GM12878 (cell line): ENCODE measurements at regions not wholly inside any gene's neighbourhood (a gene's known extent, or its start where the extent isn't known, plus 50 kb on each side); places are given as distances from the start of the nearest gene placed in this dataset.

Source experiments
- ATAC-seq: fragments of 200-7000 bp; cut with Tn5 transposase; 3 replicates; pipeline ENCODE4 v1.9.1; 2020; ENCODE audit warnings: mild to moderate bottlenecking, moderate library complexity
- BruUV-seq: library from RNA; stranded (reverse); fragments of 400-500 nt; replicated peaks from 2 replicates; lab custom pipeline; 2021; lab: Mats Ljungman, UMichigan
- CTCF ChIA-PET: fragments of 300-600 bp; sonication (Branson Sonifier 250); formaldehyde crosslinking; extraction: SDS; loops from one replicate; lab custom pipeline; 2021; ENCODE audit warnings: inconsistent platforms; lab: Yijun Ruan, JAX
- POLR2A ChIA-PET: fragments of 350-600 bp; formaldehyde crosslinking; extraction: SDS; loops from one replicate; lab custom pipeline; 2021; ENCODE audit warnings: inconsistent platforms; lab: Charles Lee
- RAD21 ChIA-PET: fragments of 300-600 bp; sonication (Branson Sonifier 250); formaldehyde crosslinking; loops from one replicate; lab custom pipeline; 2023; ENCODE audit warnings: antibody characterized with exemption; ENCODE audit not compliant: unreplicated experiment; lab: Charles Lee
- SMC1A ChIA-PET: fragments of 300-600 bp; sonication (Branson Sonifier 250); formaldehyde crosslinking; loops from one replicate; lab custom pipeline; 2023; ENCODE audit not compliant: unreplicated experiment, uncharacterized antibody; lab: Charles Lee
- DNase-seq: peaks from one replicate; pipeline ENCODE4 v3.0.0-alpha.2; 2011; ENCODE audit warnings: low read depth, low spot score
- FAIRE-seq: peaks from 3 replicates; lab custom pipeline; 2011; peaks lifted over from hg19 to GRCh38; lab: Jason Lieb, UNC
- H2AFZ ChIP-seq: 2 replicates; pipeline ENCODE4 v1.6.0; 2011; ENCODE audit warnings: low read depth, low read length, control low read depth; ENCODE audit not compliant: control insufficient read depth
- H3K27ac ChIP-seq: 2 replicates; pipeline ENCODE4 v1.5.1; 2011; ENCODE audit warnings: control low read depth; ENCODE audit not compliant: control insufficient read depth, insufficient read depth
- H3K27me3 ChIP-seq, 2 experiments: replicated peaks in 1 of 2; 2 replicates each; pipeline versions ENCODE4 v1.6.0 to v1.6.1; 2011; ENCODE audit warnings: low read length in 1 of 2; ENCODE audit not compliant: control insufficient read depth in 2 of 2, insufficient read depth in 2 of 2
- H3K36me3 ChIP-seq, 2 experiments: 2 replicates each; pipeline ENCODE4 v1.5.1; 2011; ENCODE audit warnings: low read length in 1 of 2; ENCODE audit not compliant: control insufficient read depth in 2 of 2, insufficient read depth in 2 of 2
- H3K4me1 ChIP-seq: 2 replicates; pipeline ENCODE4 v1.6.1; 2011; ENCODE audit warnings: mild to moderate bottlenecking, low read length, moderate library complexity, mixed read lengths; ENCODE audit not compliant: control insufficient read depth, insufficient read depth
- H3K4me2 ChIP-seq: 2 replicates; pipeline ENCODE4 v1.6.0; 2011; ENCODE audit warnings: control low read depth; ENCODE audit not compliant: control insufficient read depth, insufficient read depth
- H3K4me3 ChIP-seq: fragments of 200-600 bp; sonication (generic); 2 replicates; pipeline ENCODE4 v1.5.1; 2016
- H3K79me2 ChIP-seq: 2 replicates; pipeline ENCODE4 v1.6.0; 2011; ENCODE audit warnings: low read length; ENCODE audit not compliant: control insufficient read depth, insufficient read depth
- H3K9ac ChIP-seq: 2 replicates; pipeline ENCODE4 v1.8.0; 2011; ENCODE audit warnings: low read length, control low read depth, mixed read lengths; ENCODE audit not compliant: control insufficient read depth, insufficient read depth
- H3K9me3 ChIP-seq: replicated peaks from 3 replicates; pipeline ENCODE4 v1.5.1; 2011; ENCODE audit warnings: mild to moderate bottlenecking, low read length; ENCODE audit not compliant: control insufficient read depth, insufficient read depth
- H4K20me1 ChIP-seq: 2 replicates; pipeline ENCODE4 v1.6.0; 2011; ENCODE audit not compliant: control insufficient read depth, insufficient read depth
- ATF2 ChIP-seq: IDR thresholded peaks from 2 replicates; pipeline ENCODE4 v1.6.1; 2012; ENCODE audit warnings: low read length, inconsistent platforms
- BCL11A ChIP-seq: IDR thresholded peaks from 2 replicates; pipeline ENCODE4 v1.6.1; 2011; ENCODE audit warnings: low read depth, low read length
- CBFB ChIP-seq: IDR thresholded peaks from 2 replicates; pipeline ENCODE4 v1.6.1; 2016; ENCODE audit warnings: antibody characterized with exemption, low read depth
- CEBPB ChIP-seq, 2 experiments: fragments of 150-350 bp in 1 of 2; IDR thresholded peaks; 2 replicates each; pipeline ENCODE4 v1.6.1; 2012 to 2014; ENCODE audit warnings: low read depth in 2 of 2, low read length in 2 of 2, borderline replicate concordance in 1 of 2, inconsistent platforms in 1 of 2
- EZH2 ChIP-seq: IDR thresholded peaks from 2 replicates; pipeline ENCODE4 v1.6.1; 2012; ENCODE audit warnings: low read depth, mild to moderate bottlenecking, control low read depth, inconsistent platforms, low read length, borderline replicate concordance; ENCODE audit not compliant: control insufficient read depth
- IRF4 ChIP-seq: IDR thresholded peaks from 2 replicates; pipeline ENCODE4 v1.6.1; 2011; ENCODE audit warnings: low read depth, low read length
- NFYA ChIP-seq: IDR thresholded peaks from 2 replicates; pipeline ENCODE4 v1.6.1; 2011; ENCODE audit warnings: low read depth, mild to moderate bottlenecking, low read length, improper control_type of control experiment, borderline replicate concordance
- NR2C2 ChIP-seq: IDR thresholded peaks from 2 replicates; pipeline ENCODE4 v1.6.1; 2011; ENCODE audit warnings: borderline replicate concordance, low read depth; ENCODE audit not compliant: control insufficient read depth, insufficient read length
- SIN3A ChIP-seq: IDR thresholded peaks from 2 replicates; pipeline ENCODE4 v1.6.1; 2012; ENCODE audit warnings: low read depth, low read length, improper control_type of control experiment
- ZNF217 ChIP-seq: fragments of 450-650 bp; IDR thresholded peaks from 2 replicates; pipeline ENCODE4 v1.6.1; 2017; ENCODE audit warnings: antibody characterized with exemption, mild to moderate bottlenecking
- WGBS: methylation state at CpG from one replicate; pipeline ENCODE4 v1.1.6; 2016; ENCODE audit warnings: low lambda C conversion rate; ENCODE audit not compliant: insufficient replicate concordance, insufficient coverage; ENCODE audit errors: missing lambda C conversion rate; 5-methylcytosine and 5-hydroxymethylcytosine counted together
- in situ Hi-C: fragments of 300-500 bp; cut with MboI; formaldehyde crosslinking; loops from 9 replicates; pipeline ENCODE4 v1.14.3; 2018; ENCODE audit warnings: mixed read lengths
- intact Hi-C: fragments of 100-400 bp; cut with micrococcal nuclease; formaldehyde crosslinking; loops from one replicate; pipeline ENCODE4 v1.14.2; 2022; ENCODE audit not compliant: unreplicated experiment
- TF ChIP-seq, protein P1 (sequence below): fragments of 450-650 bp; formaldehyde crosslinking; IDR thresholded peaks from 2 replicates; pipeline ENCODE4 v1.5.0; 2022; ENCODE audit warnings: mild to moderate bottlenecking, missing genetic modification characterization
- TF ChIP-seq, protein P2 (sequence below): IDR thresholded peaks from 2 replicates; pipeline ENCODE4 v1.6.1; 2011; ENCODE audit warnings: low read depth, mild to moderate bottlenecking, low read length, moderate library complexity, borderline replicate concordance; ENCODE audit errors: extremely low read depth

- no peaks in the 10 kb centered on the region for H3K9me3 ChIP-seq
- TF ChIP-seq NFYA (no peak), ATF2 (no peak), ZNF217 (no peak), SIN3A (no peak), NR2C2 (no peak), CEBPB (IDR thresholded peaks at IDR 0.05; ENCODE audit: borderline replicate concordance in 1 of 2, low read depth in 2 of 2, low read length in 2 of 2) (no peak), IRF4 (no peak), CBFB (no peak), BCL11A (no peak), EZH2 (no peak)
- TF ChIP-seq, protein P1, sequence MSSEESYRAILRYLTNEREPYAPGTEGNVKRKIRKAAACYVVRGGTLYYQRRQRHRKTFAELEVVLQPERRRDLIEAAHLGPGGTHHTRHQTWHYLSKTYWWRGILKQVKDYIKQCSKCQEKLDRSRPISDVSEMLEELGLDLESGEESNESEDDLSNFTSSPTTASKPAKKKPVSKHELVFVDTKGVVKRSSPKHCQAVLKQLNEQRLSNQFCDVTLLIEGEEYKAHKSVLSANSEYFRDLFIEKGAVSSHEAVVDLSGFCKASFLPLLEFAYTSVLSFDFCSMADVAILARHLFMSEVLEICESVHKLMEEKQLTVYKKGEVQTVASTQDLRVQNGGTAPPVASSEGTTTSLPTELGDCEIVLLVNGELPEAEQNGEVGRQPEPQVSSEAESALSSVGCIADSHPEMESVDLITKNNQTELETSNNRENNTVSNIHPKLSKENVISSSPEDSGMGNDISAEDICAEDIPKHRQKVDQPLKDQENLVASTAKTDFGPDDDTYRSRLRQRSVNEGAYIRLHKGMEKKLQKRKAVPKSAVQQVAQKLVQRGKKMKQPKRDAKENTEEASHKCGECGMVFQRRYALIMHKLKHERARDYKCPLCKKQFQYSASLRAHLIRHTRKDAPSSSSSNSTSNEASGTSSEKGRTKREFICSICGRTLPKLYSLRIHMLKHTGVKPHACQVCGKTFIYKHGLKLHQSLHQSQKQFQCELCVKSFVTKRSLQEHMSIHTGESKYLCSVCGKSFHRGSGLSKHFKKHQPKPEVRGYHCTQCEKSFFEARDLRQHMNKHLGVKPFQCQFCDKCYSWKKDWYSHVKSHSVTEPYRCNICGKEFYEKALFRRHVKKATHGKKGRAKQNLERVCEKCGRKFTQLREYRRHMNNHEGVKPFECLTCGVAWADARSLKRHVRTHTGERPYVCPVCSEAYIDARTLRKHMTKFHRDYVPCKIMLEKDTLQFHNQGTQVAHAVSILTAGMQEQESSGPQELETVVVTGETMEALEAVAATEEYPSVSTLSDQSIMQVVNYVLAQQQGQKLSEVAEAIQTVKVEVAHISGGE (CRISPR knock-in tag), result no peak
- TF ChIP-seq, protein P2, sequence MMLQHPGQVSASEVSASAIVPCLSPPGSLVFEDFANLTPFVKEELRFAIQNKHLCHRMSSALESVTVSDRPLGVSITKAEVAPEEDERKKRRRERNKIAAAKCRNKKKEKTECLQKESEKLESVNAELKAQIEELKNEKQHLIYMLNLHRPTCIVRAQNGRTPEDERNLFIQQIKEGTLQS, result no peak
- TF ChIP-seq, all 136 proteins: peak for 0
- Histone ChIP-seq H3K27me3 (no peaks in the 10 kb centered on the region), H3K27ac (no peak overlapping the region), H4K20me1 (no peaks in the 10 kb centered on the region), H3K9ac (no peak overlapping the region), H2AFZ (no peak overlapping the region), H3K4me1 (no peaks in the 10 kb centered on the region), H3K79me2 (no peaks in the 10 kb centered on the region), H3K36me3 (no peaks in the 10 kb centered on the region), H3K4me2 (no peak overlapping the region), H3K4me3 (no peak overlapping the region)
- ChIA-PET SMC1A (no interaction called here), POLR2A (no interaction called here), CTCF (no interaction called here), RAD21 (no interaction called here)
- in situ Hi-C loops, result no loop called here
- BruUV-seq, result no TSS peak
- ATAC-seq, result no peak
- no peak for DNase-seq
- 0% methylated on average over 1 of the region's 1 CpG for WGBS
- intact Hi-C loops, result no loop called here
- no peak for FAIRE-seq
Measured at GRCh38 chr2:220955776-220956175, 616.3 kb downstream of the EPHA4 start.
